ENCODE measurements at regions not wholly inside any gene's neighbourhood (a gene's known extent, or its start where the extent isn't known, plus 50 kb on each side); places are given as distances from the start of the nearest gene placed in this dataset.

DNA sequence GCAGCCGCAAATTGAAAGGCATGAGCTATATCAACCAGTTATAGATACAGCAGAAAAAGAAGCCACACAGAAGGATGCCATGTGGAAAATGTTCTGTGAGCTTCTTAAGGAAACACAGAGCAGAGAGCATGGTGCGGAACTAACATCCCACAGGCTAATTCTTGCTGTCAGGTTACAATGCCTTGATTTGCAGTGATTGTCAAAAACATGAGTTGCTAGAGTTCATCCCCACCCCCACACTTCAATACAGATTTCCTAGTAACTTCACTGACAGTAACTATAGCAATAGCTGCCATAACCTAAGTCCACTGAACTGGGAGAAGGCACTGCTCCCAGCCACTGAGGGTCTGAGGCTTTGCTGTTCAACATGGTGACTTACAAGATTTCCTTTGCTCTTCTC, 821.6 kb downstream of the SQOR start:
- TF ChIP-seq, protein P1, sequence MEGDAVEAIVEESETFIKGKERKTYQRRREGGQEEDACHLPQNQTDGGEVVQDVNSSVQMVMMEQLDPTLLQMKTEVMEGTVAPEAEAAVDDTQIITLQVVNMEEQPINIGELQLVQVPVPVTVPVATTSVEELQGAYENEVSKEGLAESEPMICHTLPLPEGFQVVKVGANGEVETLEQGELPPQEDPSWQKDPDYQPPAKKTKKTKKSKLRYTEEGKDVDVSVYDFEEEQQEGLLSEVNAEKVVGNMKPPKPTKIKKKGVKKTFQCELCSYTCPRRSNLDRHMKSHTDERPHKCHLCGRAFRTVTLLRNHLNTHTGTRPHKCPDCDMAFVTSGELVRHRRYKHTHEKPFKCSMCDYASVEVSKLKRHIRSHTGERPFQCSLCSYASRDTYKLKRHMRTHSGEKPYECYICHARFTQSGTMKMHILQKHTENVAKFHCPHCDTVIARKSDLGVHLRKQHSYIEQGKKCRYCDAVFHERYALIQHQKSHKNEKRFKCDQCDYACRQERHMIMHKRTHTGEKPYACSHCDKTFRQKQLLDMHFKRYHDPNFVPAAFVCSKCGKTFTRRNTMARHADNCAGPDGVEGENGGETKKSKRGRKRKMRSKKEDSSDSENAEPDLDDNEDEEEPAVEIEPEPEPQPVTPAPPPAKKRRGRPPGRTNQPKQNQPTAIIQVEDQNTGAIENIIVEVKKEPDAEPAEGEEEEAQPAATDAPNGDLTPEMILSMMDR (IDR thresholded peaks at IDR 0.05) = no peak
- no peak for TF ChIP-seq POLR2A (IDR thresholded peaks at IDR 0.05)

Measured in lower leg skin (tissue), 3 donors.